UCSD-AML1 (cell line): ENCODE measurements at regions not wholly inside any gene's neighbourhood (a gene's known extent, or its start where the extent isn't known, plus 50 kb on each side); places are given as distances from the start of the nearest gene placed in this dataset.

Source experiments
- DNase-seq: peaks from one replicate; lab custom pipeline; 2025; ENCODE audit not compliant: unreplicated experiment; lab: John Stamatoyannopoulos, UW

DNA sequence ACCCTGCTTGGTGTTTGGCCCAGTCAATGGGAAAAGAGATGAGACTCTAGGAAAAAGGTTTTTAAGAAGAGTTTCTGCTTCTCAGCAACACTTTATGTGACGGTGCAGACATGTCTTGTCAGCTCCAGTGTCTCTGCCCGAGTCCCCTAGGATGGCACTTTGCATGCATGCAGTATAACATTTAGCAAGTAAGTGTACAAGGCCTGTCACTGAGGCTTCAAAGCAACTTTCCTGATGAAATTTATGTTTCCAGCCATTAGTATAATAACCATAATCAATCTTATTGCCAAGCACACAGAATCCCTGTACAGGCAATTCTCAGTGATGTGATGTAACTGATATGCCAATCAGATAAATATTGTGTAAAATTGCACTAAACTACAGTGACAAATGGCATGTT lies 248.1 kb upstream of the PLET1 start:
- no peak for DNase-seq

DNA sequence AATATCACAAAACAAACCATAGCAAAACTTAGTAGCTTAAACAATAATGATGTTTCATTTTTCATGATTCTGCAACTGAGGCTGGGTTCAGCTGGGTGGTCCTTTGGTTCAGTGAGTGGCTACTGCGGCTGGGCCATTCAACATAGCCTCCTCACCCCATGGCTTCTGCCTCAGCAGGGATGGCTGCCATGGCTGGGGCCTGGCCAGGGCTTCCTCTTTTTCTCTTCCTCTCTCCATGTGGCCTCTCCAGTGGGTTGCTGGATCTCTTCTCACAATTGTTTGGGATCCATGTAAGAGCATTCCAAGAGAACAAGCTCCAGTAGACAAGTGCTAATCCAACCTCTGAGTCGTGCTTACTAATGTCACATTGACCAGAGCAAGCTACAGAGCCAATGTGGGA lies 248.6 kb upstream of the PLET1 start:
- no peak for DNase-seq

DNA sequence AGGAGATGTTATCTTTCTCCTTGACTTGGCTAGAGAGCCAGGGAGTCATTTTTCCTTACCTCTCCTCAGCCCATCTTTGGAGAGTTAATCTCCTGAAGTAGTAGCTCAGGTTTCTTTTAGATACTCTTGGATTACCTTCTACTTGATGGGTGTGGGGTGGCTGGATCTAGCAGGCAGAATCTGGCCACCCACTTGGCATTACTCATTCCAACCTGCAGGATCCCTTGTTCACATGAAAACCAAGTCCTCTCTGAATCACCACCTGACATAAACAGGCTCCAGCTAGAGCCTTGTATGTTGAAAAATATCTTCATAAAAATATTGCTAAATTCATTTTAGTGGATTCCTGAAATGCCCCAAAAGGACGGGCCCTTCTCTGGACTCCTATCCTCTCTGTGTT lies 250.6 kb upstream of the PLET1 start:
- DNase-seq, result no peak

DNA sequence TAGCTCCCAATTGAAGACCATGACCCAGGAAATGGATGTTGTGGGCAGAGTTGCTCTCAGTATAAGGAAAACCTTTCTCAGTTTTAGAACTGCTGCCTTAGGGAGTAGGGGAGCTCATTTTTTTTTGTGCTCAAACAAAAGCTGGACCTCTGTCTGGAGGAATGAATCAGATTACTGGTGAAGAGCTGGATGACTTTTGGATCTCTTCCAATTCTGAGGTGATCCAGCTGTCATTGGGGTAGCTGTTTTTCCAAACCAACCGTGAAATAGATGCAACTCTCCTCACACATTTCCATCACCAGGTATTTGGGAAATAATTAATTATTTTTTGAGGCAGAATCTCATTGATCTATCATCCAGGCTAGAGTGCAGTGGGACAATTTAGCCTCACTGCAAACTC lies 251.3 kb upstream of the PLET1 start:
- DNase-seq, result no peak

DNA sequence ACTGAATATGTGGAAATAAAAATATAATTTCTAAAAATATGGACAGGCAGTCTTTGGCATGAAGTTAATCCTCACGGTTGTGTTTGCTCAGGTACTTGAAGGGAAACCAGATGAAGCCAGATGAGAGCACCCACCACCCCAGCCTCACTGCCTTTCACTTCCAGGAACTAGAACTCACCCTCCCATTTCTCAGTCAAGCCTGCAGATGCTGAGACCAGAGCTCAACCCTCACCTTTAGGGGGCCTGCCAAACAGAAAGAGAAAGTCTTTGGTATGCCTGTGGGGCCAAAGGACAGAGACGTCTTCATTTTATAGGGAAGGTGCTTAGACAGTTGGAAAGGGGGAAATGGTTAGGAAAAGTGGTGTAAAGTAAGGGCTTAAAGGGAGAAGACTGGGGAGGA lies 252.8 kb upstream of the PLET1 start:
- DNase-seq, result no peak

DNA sequence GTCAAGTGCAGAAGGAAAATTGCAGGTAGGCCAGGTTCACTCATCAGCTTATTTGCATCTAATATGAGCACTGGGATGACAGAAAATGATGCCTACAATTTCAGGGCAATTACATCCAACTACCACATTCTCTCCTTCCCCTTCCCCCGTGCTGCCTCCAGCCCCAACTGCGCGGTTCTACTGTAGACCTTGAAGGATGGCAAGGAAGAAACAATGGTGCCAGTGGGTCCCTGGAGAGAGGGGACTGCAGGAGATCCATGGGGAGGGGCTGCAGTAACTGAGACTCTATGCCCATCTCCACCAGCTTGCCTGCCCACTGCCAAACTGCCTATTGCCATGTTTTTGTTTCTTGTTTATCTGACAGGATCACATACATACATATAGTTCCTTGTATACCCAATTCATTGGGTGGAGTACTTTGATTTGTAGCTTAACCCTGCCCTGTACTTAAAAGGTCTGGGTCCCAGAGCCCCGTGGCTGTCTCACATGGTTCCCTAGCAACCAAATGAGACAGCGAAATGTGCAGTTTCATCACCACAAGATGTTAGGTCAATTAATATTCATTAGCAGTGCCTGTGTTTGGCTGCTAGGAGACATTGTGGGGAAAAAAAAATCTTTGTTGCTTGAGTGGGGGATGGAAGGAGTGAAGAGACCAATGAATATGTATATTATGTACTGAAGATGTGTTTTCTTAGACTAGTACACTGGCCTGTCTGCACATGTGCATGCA lies 253.5 kb upstream of the PLET1 start:
- DNase-seq, result no peak

DNA sequence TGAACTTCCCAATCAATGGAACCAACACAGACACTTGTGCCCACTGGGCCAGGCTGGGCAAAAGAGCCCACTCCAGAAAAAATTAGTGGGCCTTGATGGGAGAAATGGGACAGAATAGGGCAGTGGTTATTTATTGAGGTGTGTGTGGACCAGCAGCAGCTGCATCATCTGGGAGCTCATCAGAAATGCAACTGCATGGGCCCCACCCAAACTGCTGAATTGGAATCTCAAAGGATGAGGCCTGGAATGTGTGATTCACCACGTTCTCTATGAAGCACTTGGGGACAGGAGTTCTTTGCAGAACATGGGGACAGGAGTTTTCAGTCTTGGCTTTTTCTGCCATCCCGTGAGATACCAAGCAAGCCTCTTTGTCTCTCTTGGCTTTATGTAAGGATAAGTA lies 255.6 kb upstream of the PLET1 start:
- no peak for DNase-seq

DNA sequence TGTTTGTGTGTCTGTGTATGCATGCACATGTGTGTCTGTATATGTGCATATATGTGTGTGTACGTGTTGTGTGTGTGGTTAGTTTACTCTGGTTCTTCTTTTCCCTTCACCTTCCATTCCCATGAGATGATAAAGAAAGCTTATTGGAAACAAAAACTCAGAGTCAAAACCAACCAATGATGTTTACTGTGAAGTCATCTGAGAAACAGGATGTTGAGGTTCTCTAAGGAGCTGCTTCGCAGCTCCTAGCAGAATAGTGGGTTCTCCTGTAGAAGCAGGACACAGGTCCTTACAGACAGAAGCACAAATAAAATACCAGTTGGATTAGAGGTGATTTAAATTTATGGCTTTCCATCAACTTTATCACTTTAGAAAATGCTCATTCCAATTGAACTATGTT lies 256.1 kb upstream of the PLET1 start:
- no peak for DNase-seq

DNA sequence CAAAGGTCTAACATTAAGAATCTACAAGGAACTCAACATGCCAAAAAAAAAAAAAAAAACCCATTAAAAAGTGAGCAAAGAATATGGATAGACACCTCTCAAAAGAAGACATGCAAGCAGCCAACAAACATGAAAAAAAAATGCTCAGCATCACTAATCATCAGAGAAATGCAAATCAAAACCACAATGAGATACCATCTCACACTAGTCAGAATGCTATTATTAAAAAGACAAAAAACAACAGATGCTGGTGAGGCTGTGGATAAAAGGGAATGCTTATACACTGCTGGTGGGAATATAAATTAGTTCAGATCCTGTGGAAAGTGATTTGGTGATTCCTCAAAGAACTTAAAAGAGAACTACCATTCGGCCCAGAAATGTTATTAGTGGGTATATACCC lies 257.7 kb upstream of the PLET1 start:
- no peak for DNase-seq

DNA sequence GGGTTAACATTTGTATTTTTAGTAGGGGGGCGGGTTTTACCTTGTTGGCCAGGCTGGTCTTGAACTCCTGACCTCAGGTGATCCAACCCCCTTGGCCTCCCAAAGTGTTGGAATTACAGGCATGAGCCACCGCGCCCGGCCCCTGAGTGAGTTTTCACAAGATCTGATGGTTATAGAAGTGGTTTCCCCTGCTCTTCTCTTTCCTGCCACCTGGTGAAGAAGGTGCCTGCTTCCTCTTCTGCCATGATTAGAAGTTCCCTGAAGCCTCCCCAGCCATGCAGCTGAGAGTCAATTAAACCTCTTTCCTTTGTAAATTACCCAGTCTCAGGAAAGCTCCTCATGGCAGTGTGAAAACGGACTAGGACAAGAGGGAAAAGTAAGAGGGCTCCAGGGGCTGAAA lies 259.1 kb upstream of the PLET1 start:
- DNase-seq, result no peak

DNA sequence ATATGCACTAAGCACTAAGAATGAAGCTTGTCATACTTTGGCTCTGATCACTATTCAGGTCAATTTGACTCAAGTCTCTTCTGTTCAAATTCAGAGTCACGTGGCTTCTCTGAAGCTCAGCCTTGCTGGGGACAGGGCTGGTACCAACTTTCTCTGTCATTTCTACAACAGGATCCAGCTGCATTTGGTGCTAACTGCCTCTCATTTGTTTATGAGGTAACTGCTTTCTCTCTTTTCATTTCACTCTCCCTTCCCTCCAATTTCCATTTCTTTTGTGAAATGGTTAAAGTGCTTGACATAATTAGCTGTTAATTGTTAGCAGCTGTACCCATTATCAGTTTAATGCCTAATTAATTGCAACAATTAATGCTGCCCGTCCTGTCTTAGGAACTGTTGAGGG lies 259.7 kb upstream of the PLET1 start:
- DNase-seq, result no peak

DNA sequence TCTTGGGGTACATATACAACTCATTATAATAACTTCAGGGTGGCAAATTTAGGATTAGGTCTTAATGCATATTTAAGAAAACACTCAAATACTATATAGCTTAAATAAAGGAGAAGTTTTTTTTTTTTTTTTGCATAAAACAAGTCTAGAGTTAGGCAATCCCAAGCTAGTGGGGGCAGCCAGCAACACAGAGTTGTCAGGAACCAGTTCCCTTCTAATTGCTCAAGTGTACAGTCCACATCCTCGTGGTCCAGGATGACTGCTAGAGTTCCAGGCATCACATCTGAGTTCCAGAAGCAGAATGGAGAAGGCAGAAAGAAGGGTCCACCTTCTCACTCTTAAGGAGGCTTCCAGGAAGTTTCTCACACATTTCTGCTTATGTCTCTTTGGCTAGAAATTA lies 261.9 kb upstream of the PLET1 start:
- no peak for DNase-seq

DNA sequence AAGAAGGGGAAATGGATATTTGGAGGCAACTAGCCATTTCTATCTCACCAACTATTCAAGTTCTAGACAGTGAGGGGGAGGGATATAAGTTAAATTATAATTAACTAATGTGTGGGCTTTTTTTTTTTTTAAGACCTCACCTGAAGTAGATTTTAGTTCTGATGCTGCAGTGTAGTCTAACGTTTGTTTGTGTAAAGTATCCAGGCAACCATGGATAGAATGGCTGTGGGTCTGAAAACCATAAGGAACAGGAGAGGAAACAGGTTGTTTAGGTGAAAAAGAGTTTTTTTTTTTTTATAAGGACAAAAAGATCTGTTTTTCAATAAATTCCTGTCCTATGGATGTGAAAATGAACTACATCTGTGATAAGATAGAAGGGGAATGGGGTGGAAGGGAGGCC lies 262.4 kb upstream of the PLET1 start:
- no peak for DNase-seq

DNA sequence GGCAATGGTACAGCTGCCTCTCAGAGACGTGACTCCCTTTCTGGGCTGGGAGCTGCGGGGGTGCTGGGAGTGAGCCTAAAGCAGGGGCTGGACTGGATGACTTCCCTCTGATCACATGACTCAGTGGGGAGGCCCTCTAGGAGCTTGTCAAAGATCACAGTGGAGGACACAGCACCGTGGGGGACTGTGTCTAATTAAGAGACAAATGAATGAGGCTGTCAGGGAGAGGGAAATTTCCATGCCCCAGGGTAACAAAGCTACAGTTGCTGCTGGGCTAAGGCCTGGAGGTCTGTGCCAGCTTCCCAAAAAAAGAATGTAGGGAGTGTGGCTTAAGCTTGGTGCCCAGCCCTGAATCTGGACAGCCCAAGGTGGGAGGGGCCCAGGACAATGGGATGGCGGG lies 262.8 kb upstream of the PLET1 start:
- no peak for DNase-seq

DNA sequence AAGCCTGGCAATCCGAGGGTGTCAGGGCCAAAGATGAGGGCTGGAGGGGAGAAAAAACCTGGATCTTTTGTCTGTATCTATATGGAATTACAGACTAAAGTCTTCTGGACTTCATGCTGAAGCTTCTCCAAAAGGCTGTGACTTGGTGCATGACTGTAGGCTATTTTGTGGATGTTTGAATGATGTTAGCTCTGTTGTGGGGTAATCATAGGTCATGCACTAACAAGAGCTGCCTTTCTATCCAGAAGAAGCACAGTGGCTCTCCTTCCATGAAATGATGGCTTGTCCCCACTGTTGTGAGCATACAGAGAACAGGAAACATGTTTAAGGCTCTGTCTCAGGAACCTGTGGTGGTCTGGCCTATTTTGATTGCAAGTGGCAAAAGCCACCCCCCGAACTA lies 263.3 kb upstream of the PLET1 start:
- DNase-seq, result no peak

DNA sequence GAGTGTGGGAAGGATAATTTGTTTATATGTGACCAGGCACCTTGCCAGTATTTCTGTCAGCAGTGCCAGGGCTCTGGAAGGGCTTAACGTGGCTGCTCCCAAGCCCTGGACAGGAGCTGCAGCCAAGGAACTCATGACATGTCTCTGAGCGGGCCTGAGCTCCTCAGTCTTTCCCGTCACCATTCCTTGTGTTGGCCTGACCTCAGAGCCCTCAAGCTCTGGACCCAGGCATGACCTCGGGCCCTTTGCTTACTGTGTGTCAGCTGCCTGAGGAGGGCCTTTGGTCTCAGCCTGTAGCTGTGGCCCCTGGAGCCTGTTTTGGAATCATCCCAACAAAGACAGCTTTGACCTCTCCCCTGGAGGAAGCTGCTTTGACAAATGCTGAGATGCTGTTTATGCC lies 264.1 kb upstream of the PLET1 start:
- DNase-seq, result no peak

DNA sequence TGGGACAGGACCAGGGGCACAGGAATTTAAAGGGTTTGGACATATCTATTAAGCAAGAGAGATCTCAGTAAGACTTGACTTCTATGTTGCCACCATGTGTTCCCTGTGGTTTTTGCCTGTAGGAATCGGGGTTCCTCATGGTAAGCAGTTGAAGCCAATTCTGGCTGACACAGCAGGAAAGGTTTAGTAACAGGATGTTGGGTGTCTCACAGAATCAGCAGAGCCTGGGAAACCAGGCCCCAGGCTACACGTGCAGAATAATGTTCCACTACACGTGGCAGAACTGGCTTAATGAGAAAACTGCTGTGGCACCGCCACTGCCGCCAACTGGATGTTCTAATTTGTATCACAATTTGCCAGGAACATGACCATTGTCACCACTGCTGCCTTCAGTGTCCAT lies 264.6 kb upstream of the PLET1 start:
- DNase-seq, result peak; percentile 23

DNA sequence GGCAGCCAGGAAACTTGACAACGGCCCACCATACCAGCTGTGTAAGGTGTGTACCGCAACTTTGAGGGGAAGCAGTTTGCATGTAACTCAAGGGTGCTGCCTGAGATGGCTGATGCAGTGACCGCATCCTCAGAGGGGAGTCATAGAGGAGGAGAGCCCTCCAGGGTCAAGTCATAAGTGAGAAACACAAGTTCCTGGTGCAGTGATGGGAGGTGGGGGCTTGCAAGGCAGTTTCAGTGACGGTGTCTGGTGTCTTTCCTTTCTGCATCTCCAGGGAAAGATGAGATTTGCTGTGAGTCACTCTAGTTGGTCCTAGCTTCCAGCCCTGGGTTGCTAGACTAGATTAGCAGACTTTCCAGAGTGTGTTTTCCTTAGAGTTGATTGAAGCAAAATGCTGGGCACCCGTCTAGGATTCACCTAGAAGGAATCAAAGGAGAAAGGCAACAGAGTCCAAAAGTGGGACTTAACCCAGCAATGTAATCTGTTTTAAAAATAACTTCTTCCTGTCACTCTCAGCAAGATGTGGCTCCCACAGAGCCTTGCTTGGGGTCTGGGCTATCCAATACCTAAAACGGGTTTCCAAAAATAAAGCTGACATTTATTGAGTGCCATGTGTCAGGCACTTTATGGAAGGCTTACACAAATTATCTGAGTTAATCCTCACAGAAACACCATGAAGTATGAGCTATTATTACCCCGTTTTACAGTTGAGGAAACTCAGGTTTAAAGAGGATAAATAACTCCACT lies 265.4 kb upstream of the PLET1 start:
- DNase-seq, result no peak

DNA sequence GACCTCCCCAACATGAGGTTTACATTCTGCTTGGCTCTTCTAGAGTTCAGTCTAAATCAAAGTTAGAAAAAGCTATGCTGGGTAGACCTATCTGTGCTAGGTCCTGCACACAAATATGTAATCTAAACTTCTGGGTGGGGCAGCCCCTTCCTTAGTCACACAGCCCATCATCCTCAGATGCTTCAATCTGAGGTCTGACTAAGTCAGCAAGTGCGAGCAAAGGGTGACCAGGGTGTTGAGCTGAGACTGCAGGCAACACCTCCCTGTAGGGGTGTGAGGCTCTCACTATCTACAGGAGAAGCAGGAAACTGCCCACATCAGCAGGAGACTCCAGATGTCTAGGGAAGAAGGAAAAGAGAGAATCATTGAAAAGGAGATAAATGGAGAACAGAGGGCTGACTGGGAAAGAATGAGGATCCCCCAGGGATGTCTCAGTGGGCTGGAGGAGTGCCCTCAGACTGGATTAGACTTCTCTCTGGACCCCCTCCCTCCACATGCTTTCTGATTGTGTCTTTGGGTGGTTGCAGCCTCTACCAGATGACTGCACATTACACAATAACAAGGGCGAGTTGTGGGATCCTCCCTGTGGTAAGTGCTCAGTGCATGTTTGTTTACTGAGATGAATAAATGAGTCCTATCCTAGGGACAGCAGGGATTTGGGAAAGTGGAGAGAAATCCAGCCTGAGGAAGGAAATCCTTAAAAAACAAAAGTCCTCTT lies 266.2 kb upstream of the PLET1 start:
- DNase-seq, result no peak

DNA sequence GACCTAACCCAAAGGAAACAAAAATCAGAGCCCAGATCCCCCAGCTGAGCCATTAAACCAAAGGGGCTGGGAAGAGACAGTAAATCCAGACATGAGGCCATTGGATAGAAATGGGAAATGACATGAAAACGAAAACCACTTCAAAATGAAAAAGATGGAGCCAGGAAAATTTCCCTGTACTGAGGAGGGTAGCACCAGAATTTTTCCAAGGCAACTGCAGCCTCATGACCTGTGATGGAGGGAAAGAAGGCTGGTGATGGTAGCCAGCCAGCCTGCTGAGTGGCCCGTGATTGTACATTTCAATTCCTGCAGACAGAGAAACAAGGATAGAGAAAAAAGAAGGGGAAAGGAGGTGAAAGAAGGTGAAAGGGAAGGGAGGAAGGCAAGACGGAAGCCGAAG lies 268.4 kb upstream of the PLET1 start:
- DNase-seq, result no peak

DNA sequence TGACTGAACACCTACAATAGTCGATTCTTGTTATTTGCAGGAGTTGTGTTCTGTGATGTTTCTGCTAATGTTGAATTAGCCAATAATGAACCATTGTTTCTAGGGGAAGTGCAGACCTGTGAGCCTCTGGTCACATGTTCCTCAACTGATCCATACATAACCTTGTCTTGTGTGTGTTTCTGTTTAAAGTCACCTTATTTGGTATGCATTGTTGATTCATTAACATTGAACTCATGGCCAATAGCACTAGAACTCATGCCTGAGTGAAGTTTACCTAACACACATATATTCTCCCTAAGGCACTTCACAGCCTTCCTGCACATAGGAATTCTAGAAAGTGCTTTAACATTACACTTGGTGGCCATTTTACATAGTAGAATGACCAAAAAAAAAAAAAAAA lies 271.8 kb upstream of the PLET1 start:
- no peak for DNase-seq

DNA sequence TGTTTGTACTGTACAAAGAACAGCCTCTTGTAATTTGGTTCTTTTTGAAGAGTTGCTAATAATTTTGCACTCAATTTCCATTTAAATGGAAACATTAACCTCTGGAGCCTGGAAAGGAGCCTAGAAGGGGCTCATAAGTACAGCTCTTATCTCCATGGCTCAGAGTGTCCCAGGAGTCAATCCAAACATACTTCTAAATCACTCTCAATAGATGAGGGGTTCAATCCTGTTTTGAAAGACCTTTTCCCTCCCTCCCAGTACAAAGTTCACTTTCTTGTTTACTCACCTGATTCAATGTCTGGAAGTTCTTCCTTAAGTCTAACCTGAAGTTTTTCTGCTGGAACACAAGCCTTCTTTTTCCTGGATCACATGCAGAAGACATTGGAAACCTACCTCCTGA lies 273.0 kb upstream of the PLET1 start:
- no peak for DNase-seq
